Right renal pelvis (tissue), 4 donors: ENCODE measurements at regions not wholly inside any gene's neighbourhood (a gene's known extent, or its start where the extent isn't known, plus 50 kb on each side); places are given as distances from the start of the nearest gene placed in this dataset.

Experiments
- DNase-seq, 4 donors: peaks; one replicate each; pipeline ENCODE4 v3.0.0-alpha.2; 2013; ENCODE audit warnings: low read depth in 4 of 4, low spot score in 3 of 4, missing footprints in 1 of 4

DNA sequence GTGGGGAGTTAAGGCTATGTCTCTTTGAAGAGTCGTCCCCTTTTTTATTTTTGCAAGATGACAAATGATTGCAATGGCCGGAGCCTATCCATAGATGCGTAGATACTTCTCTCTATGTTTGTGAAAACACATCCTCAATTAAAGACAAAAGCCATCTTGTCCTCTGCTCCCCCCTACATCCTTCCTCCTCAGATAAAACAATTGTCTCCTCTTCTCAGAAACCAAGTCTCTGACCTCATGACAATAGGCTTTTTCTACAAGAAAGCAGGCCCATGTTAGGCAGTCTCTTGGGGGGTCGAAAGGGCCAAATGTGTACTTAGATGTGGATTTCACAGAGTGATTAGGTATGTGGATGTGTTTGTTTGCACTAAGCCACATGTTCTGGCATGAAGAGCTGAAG, 51.1 kb upstream of the SSTR4 start:
- DNase-seq, result no peak

DNA sequence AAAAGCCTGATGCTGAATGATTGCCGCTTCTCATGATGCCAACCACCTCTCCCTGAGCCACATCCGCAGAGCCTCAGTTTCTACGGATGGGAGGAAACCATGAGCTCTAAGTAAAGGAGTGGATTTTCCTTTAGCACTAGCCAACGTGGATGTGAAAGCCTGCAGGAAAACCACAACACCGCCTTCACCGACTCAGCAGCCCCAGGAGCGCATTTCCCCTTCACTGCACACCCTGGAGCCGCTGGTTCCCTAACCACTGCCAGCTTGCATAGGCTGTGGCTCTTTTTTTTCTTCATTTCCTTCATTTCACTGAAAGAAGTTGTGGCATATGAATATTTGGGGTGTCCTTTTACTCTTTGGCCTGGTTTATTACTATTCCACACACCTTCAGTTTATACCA, 50.5 kb upstream of the SSTR4 start:
- no peak for DNase-seq

- DNase-seq, result no peak
Observed at GRCh38 chr20:22985239-22985778, 49.8 kb upstream of the SSTR4 start.
